T-cell (primary cell): ENCODE measurements at regions not wholly inside any gene's neighbourhood (a gene's known extent, or its start where the extent isn't known, plus 50 kb on each side); places are given as distances from the start of the nearest gene placed in this dataset.

Experiments
- ATAC-seq, 4 experiments: fragments of 200-7000 bp in 3 of 4; fragments of 150-1000 bp in 1 of 4; cut with Tn5 transposase; replicated peaks in 1 of 4; 1 replicate in 3 of 4; 2 replicates in 1 of 4; pipeline ENCODE4 v1.10.0; 2021; ENCODE audit warnings: moderate library complexity in 3 of 4, mild to moderate bottlenecking in 2 of 4, moderate number of reproducible peaks in 1 of 4
- CTCF ChIA-PET, 2 donors: fragments of 300-600 bp; sonication (Branson Sonifier 250); formaldehyde crosslinking; loops; one replicate each; lab custom pipeline; 2022; ENCODE audit warnings: antibody characterized with exemption in 2 of 2; lab: Charles Lee
- POLR2A ChIA-PET, 2 donors: fragments of 300-600 bp; sonication (Branson Sonifier 250); formaldehyde crosslinking; loops; one replicate each; lab custom pipeline; 2022; ENCODE audit warnings: antibody characterized with exemption in 2 of 2; lab: Charles Lee
- DNase-seq, 35 experiments: peaks; one replicate each; pipeline versions ENCODE4 v3.0.0 to v3.0.0-alpha.2; 2013 to 2023
- H3K27ac ChIP-seq: one replicate; pipeline ENCODE4 v1.5.1; 2013; ENCODE audit warnings: low read length
- H3K27me3 ChIP-seq, 2 experiments: replicated peaks in 1 of 2; 1 replicate in 1 of 2; 2 replicates in 1 of 2; pipeline versions ENCODE4 v1.6.1 to v1.7.0; 2013; ENCODE audit warnings: low read length in 1 of 2, mixed read lengths in 1 of 2; ENCODE audit not compliant: control insufficient read depth in 2 of 2, insufficient read depth in 2 of 2; ENCODE audit errors: extremely low read depth in 1 of 2
- H3K36me3 ChIP-seq, 2 donors: 1 replicate in 1 of 2; 2 replicates in 1 of 2; pipeline versions ENCODE4 v1.6.1 to v1.7.0; 2013; ENCODE audit warnings: low read length in 1 of 2; ENCODE audit not compliant: control insufficient read depth in 2 of 2, insufficient read depth in 1 of 2; ENCODE audit errors: extremely low read depth in 1 of 2
- H3K4me1 ChIP-seq, 2 experiments: 1 replicate in 1 of 2; 2 replicates in 1 of 2; pipeline versions ENCODE4 v1.6.1 to v1.7.0; 2013; ENCODE audit warnings: low read length in 2 of 2, mixed read lengths in 1 of 2; ENCODE audit not compliant: insufficient read depth in 2 of 2, control insufficient read depth in 1 of 2; ENCODE audit errors: extremely low read depth in 1 of 2
- H3K4me3 ChIP-seq, 2 donors: 1 replicate in 1 of 2; 2 replicates in 1 of 2; pipeline versions ENCODE4 v1.5.1 to v1.7.0; 2013; ENCODE audit warnings: mild to moderate bottlenecking in 2 of 2, low read length in 1 of 2, moderate library complexity in 1 of 2; ENCODE audit not compliant: control insufficient read depth in 1 of 2; ENCODE audit errors: extremely low read depth in 1 of 2
- H3K9me3 ChIP-seq: 2 replicates; pipeline ENCODE4 v1.7.0; 2013
- H3K27ac Mint-ChIP-seq, 2 donors: one replicate each; pipeline ENCODE4 v1.8.0; 2020 to 2021; ENCODE audit warnings: mild to moderate bottlenecking in 2 of 2, mixed read lengths in 2 of 2
- H3K27me3 Mint-ChIP-seq, 2 donors: one replicate each; pipeline ENCODE4 v1.8.0; 2021 to 2022; ENCODE audit warnings: mixed read lengths in 2 of 2
- H3K36me3 Mint-ChIP-seq: one replicate; pipeline ENCODE4 v1.8.0; 2021; ENCODE audit warnings: mixed read lengths
- H3K4me1 Mint-ChIP-seq, 3 donors: one replicate each; pipeline ENCODE4 v1.8.0; 2020 to 2022; ENCODE audit warnings: mixed read lengths in 3 of 3, mild to moderate bottlenecking in 1 of 3
- H3K4me3 Mint-ChIP-seq, 3 donors: one replicate each; pipeline ENCODE4 v1.8.0; 2020 to 2022; ENCODE audit warnings: mild to moderate bottlenecking in 3 of 3, mixed read lengths in 3 of 3, moderate library complexity in 3 of 3
- H3K9me3 Mint-ChIP-seq, 3 donors: one replicate each; pipeline ENCODE4 v1.8.0; 2020 to 2022; ENCODE audit warnings: mixed read lengths in 3 of 3
- WGBS: methylation state at CpG from one replicate; pipeline ENCODE4 v1.1.5; 2013; ENCODE audit warnings: missing lambda C conversion rate; ENCODE audit not compliant: insufficient coverage; 5-methylcytosine and 5-hydroxymethylcytosine counted together

DNA sequence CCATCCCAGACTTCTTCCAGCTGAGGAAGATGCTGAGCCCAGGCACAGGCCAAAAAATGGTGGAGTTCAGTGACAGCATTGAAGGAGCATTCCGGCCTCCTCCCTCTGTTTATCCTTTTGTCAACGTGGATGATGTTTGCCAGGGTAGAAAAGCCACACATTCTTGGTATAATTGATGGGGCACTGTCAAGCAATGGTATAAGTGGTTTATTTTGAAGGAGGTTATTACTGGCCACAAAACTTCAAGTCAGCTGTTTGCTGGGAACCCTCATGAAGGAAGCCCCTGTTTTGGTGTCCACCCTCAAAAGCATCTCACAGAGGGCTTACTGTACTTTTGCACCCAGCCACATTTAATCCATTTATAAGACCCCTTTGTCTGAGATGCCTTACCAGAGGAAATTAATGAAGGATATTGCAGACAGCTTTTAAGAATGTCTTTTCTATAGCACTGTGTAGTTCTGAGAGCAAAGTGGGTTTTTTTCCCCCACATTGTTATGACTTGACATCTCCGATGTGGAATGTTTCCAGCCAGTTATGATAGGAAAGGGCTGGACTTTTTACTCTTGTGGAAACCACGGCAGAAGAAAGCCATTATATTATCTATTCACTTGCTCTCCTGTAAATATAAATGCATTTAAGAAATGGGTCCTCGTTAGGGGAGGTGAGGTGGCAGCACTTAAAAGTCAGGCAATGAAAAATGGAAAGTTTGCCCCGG is 95.5 kb upstream of the SPATA31D4 start:
- H3K36me3 ChIP-seq: no peaks in the 10 kb centered on the region
- Mint-ChIP-seq H3K27me3 (no peaks in the 10 kb centered on the region), H3K27ac (no peak overlapping the region), H3K4me3 (no peak overlapping the region), H3K9me3 (peaks cover 0 to 3% (median 0%) of the 10 kb centered on the region in 3 donors), H3K36me3 (no peaks in the 10 kb centered on the region), H3K4me1 (peaks cover 0 to 3% (median 3%) of the 10 kb centered on the region in 3 donors)
- H3K4me3 ChIP-seq: no peak overlapping the region
- CTCF ChIA-PET: interaction anchor here in 1 of 2 donors (0.7 kb wide), 1 partner anchor 1449 kb away, joined by 3 read pairs; no protein-coding TSS in a partner anchor
- WGBS: no CpG with 5 or more reads among the region's 6 CpGs
- H3K27me3 ChIP-seq: no peaks in the 10 kb centered on the region
- no peak for DNase-seq
- no peaks in the 10 kb centered on the region for H3K4me1 ChIP-seq
- no peak overlapping the region for H3K27ac ChIP-seq
- no peaks in the 10 kb centered on the region for H3K9me3 ChIP-seq
- no peak for ATAC-seq
- POLR2A ChIA-PET: no interaction called here

DNA sequence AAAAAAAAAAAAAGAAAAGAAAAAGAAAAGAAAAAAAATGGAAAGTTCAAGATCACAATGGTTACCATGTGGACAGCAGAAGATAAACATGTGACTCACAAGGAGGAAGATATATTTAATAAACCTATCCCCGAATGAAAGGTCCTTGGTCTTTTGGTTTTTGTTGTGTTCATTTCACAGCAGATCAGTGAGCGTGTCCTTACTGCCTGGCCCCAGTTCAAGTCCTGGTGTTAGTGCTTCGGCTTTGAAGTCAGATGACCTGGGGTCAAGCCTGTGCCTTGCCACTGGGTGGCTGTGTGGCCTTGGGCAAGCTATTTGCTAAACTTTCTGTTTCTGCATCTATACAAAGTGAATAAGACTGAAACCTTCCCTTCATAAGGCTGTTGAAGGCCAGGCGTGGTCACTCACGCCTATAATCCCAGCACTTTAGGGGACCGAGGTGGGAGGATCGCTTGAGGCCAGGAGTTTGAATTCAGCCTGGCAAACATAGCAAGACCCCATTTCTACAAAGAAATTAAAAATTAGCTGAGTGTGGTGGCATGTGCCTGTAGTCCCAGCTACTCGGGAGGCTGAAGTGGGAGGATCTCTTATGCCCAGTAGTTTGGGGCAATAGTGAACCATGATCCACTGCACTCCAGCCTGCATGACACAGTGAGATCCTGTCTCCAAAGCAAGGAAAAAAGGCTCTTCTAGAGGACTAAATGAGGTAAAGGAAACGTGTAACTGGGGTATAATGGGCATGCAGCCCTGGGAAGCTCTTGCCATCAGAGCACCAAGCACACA is 94.5 kb upstream of the SPATA31D4 start:
- no peak overlapping the region for H3K4me3 Mint-ChIP-seq
- Histone ChIP-seq H3K4me1 (no peaks in the 10 kb centered on the region), H3K9me3 (no peaks in the 10 kb centered on the region), H3K36me3 (no peaks in the 10 kb centered on the region), H3K27me3 (no peaks in the 10 kb centered on the region), H3K4me3 (no peak overlapping the region), H3K27ac (no peak overlapping the region)
- no peaks in the 10 kb centered on the region for H3K27me3 Mint-ChIP-seq
- H3K9me3 Mint-ChIP-seq: peaks cover 0 to 3% (median 0%) of the 10 kb centered on the region in 3 donors
- DNase-seq (no peak), ATAC-seq (no peak)
- ChIA-PET POLR2A (no interaction called here), CTCF (interaction anchor here in 1 of 2 donors (0.7 kb wide), 1 partner anchor 1448 kb away, joined by 3 read pairs; no protein-coding TSS in a partner anchor)
- no peaks in the 10 kb centered on the region for H3K36me3 Mint-ChIP-seq
- 82% methylated on average over 2 of the region's 9 CpGs for WGBS
- no peaks in the 10 kb centered on the region for H3K4me1 Mint-ChIP-seq
- no peak overlapping the region for H3K27ac Mint-ChIP-seq

DNA sequence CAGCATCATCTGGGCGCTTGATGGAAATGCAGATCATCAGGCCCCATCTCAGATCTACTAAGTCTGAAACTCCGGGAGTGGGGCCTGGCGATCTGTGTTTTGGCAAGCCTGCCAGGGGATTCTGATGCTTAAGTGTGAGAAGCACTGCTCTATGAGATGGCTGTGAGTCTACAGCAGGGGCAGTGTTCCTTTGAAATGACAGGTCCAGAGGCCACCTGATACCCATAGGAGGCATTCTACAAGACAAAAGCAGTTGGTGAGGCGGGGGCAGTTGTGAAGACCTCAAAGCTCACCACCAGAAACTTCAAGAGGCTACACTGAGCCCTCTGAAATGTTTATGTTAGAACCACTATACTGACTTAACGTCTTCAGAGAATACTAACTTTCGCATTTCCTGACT is 86.9 kb upstream of the SPATA31D4 start:
- Mint-ChIP-seq H3K4me3 (no peak overlapping the region), H3K27me3 (no peaks in the 10 kb centered on the region), H3K9me3 (peaks cover 0 to 3% (median 0%) of the 10 kb centered on the region in 3 donors), H3K27ac (no peak overlapping the region), H3K36me3 (no peaks in the 10 kb centered on the region), H3K4me1 (no peaks in the 10 kb centered on the region)
- ChIA-PET CTCF (no interaction called here), POLR2A (no interaction called here)
- 100% methylated on average over 1 of the region's 6 CpGs for WGBS
- no peak for DNase-seq
- Histone ChIP-seq H3K9me3 (no peaks in the 10 kb centered on the region), H3K27me3 (no peaks in the 10 kb centered on the region), H3K4me1 (no peaks in the 10 kb centered on the region), H3K36me3 (no peaks in the 10 kb centered on the region), H3K4me3 (no peak overlapping the region), H3K27ac (no peak overlapping the region)
- no peak for ATAC-seq

DNA sequence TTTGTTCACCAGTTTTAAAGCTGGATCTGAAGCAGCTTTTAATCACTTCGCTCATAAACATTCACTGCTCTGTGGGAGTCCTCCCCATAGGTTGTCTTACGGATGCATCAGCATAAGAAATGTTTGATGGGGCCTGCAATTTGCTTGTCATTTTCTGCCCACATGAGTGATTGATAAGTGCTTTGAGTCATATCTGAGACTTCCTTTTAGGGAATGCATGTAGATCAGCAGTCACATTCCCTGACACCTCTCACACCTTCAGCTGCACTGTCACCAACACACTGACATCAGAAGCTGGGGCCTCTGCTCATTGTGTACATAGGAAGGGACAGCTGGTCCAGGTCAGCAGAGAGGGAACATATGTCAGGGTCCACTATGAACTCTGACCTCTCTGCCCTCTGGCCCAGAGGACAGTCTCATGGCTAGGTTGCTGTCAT is 84.1 kb upstream of the SPATA31D4 start:
- WGBS: no CpG with 5 or more reads among the region's 2 CpGs
- Mint-ChIP-seq H3K4me1 (no peaks in the 10 kb centered on the region), H3K27ac (no peak overlapping the region), H3K36me3 (no peaks in the 10 kb centered on the region), H3K4me3 (no peak overlapping the region), H3K9me3 (peaks cover 0 to 3% (median 0%) of the 10 kb centered on the region in 3 donors), H3K27me3 (no peaks in the 10 kb centered on the region)
- Histone ChIP-seq H3K4me1 (no peaks in the 10 kb centered on the region), H3K9me3 (no peaks in the 10 kb centered on the region), H3K36me3 (no peaks in the 10 kb centered on the region), H3K27me3 (no peaks in the 10 kb centered on the region), H3K27ac (no peak overlapping the region), H3K4me3 (no peak overlapping the region)
- DNase-seq: no peak
- ATAC-seq: no peak
- ChIA-PET POLR2A (no interaction called here), CTCF (no interaction called here)

DNA sequence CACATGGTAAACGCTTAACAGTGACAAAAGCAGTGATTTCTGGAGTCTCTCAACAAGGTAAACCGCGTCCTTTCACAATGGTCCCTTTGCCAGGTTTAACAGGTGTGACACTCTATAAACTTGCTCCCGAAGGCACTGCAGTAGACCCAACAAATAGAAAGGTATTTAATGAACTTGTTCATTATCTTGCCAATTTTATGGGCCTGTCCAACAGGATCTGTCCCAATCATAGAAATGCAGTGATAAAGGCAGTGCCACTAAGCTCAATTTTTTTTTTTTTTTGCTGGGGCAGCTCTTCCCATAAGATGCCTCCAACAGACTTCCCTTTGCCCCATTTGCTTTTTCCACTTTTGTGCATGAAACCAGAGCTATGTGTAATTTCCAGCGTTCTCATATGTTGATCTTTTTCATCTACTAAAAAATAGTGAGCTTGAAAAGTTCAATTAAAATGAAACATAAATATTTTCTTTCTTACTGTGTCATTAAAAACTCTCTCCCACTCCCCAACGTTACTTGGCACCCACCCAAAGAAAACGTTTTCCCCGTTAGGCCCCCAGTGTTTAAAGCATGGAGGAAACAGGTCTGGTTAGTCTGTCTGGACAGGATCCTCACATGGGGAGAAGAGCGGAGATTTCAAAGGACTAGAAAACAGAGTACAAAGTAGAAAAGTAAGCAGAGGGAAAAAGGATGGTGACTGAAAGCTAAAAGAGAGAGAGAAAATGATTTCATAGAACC is 80.9 kb upstream of the SPATA31D4 start:
- Mint-ChIP-seq H3K4me3 (no peak overlapping the region), H3K9me3 (no peaks in the 10 kb centered on the region), H3K27me3 (no peaks in the 10 kb centered on the region), H3K27ac (no peak overlapping the region), H3K4me1 (no peaks in the 10 kb centered on the region), H3K36me3 (no peaks in the 10 kb centered on the region)
- no peak overlapping the region for H3K27ac ChIP-seq
- H3K27me3 ChIP-seq: no peaks in the 10 kb centered on the region
- CTCF ChIA-PET: interaction anchor here in 1 of 2 donors (0.6 kb wide), 1 partner anchor 672 kb away, joined by 3 read pairs; no protein-coding TSS in a partner anchor
- 88% methylated on average over 5 of the region's 9 CpGs for WGBS
- no peak for DNase-seq
- H3K4me3 ChIP-seq: no peak overlapping the region
- H3K36me3 ChIP-seq: no peaks in the 10 kb centered on the region
- POLR2A ChIA-PET: no interaction called here
- H3K9me3 ChIP-seq: no peaks in the 10 kb centered on the region
- H3K4me1 ChIP-seq: no peaks in the 10 kb centered on the region
- ATAC-seq: no peak

DNA sequence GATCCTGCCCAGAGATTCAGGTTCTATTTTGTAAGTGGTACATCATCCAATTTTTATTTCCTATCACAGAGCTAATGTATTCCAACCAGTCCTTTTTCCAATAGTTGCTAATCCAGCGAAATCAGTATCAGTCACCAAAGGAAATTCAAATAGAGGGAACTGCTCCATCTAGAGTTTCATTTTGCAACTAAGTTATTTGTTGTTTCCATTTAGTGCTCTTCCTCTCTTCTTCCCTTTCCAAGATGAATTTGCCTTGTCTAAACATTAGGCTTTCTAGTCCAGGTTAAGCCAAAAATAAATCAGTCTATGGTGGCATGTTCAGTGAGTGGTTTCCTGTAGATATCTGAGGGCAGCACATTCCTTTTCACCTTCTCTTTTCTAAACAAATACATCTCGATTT is 79.8 kb upstream of the SPATA31D4 start:
- Mint-ChIP-seq H3K27ac (no peak overlapping the region), H3K9me3 (no peaks in the 10 kb centered on the region), H3K36me3 (no peaks in the 10 kb centered on the region), H3K27me3 (no peaks in the 10 kb centered on the region), H3K4me3 (no peak overlapping the region), H3K4me1 (no peaks in the 10 kb centered on the region)
- WGBS: no CpG with 5 or more reads among the region's 2 CpGs
- no peaks in the 10 kb centered on the region for H3K4me1 ChIP-seq
- H3K27me3 ChIP-seq: no peaks in the 10 kb centered on the region
- H3K36me3 ChIP-seq: no peaks in the 10 kb centered on the region
- no peak for ATAC-seq
- H3K9me3 ChIP-seq: no peaks in the 10 kb centered on the region
- ChIA-PET CTCF (no interaction called here), POLR2A (no interaction called here)
- DNase-seq: no peak
- H3K4me3 ChIP-seq: no peak overlapping the region
- H3K27ac ChIP-seq: no peak overlapping the region
